ENCODE measurements at regions not wholly inside any gene's neighbourhood (a gene's known extent, or its start where the extent isn't known, plus 50 kb on each side); places are given as distances from the start of the nearest gene placed in this dataset.

- H3K4ac ChIP-seq (ENCODE audit: low read depth, low read length): no peak overlapping the region
- no peak for ATAC-seq (ENCODE audit: low read depth)
- no peak overlapping the region for H2AK9ac ChIP-seq (replicated peaks; ENCODE audit: low read depth, low read length, poor library complexity)
- no peak overlapping the region for H2BK5ac ChIP-seq (ENCODE audit: low read depth, low read length, poor library complexity, severe bottlenecking)
- no peaks in the 10 kb centered on the region for H3K9me1 ChIP-seq (ENCODE audit: insufficient read depth, low read length)
- in situ Hi-C loops (cut with MboI; ENCODE audit: low sequenced_read_pairs): no loop called here
- H3K4me2 ChIP-seq (ENCODE audit: low read depth, low read length): no peak overlapping the region
- no peak for TF ChIP-seq CHD1 (IDR thresholded peaks at IDR 0.05; ENCODE audit: low read depth, low read length)
- no peak for TF ChIP-seq POLR2A (IDR thresholded peaks at IDR 0.05; ENCODE audit: low read depth, low read length)
- TF ChIP-seq USF2 (IDR thresholded peaks at IDR 0.05; ENCODE audit: low read depth, low read length): no peak
- no peak for TF ChIP-seq SMC3 (IDR thresholded peaks at IDR 0.05; ENCODE audit: low read depth, low read length)
- no peak for TF ChIP-seq MXI1 (IDR thresholded peaks at IDR 0.05; ENCODE audit: borderline replicate concordance, low read depth, low read length)
- no peak for TF ChIP-seq RFX5 (IDR thresholded peaks at IDR 0.05; ENCODE audit: low read depth, low read length)
- no peak for TF ChIP-seq ELK1 (IDR thresholded peaks at IDR 0.05; ENCODE audit: borderline replicate concordance, low read depth, low read length)
- no peak for TF ChIP-seq CEBPB (IDR thresholded peaks at IDR 0.05; ENCODE audit: low read depth, low read length)
- no peak for TF ChIP-seq MAFK (IDR thresholded peaks at IDR 0.05; ENCODE audit: low read depth, low read length)
- no peak for TF ChIP-seq RAD21 (IDR thresholded peaks at IDR 0.05; ENCODE audit: low read length)
- no peak for TF ChIP-seq CTCF (conservative IDR thresholded peaks at IDR 0.05; ENCODE audit: low read depth, low read length)
- TF ChIP-seq FOS (IDR thresholded peaks at IDR 0.05; ENCODE audit: low read depth, low read length): no peak
- no peak for TF ChIP-seq MAZ (IDR thresholded peaks at IDR 0.05; ENCODE audit: borderline replicate concordance, low read depth, low read length)
- no peaks in the 10 kb centered on the region for H3K27me3 ChIP-seq (ENCODE audit: control insufficient read depth, insufficient read depth, low read length)
- H3K9me3 ChIP-seq (ENCODE audit: control insufficient read depth, insufficient read depth, low read length): peaks cover 6% of the 10 kb centered on the region; the same call in 1 of the 2 replicates
- H3K23ac ChIP-seq (ENCODE audit: low read depth, low read length): no peak overlapping the region
- BruUV-seq (replicated peaks): no TSS peak
- no peak overlapping the region for H3K4me3 ChIP-seq (ENCODE audit: insufficient read depth, low read depth, low read length)
- H4K20me1 ChIP-seq (ENCODE audit: insufficient read depth, low read length): no peaks in the 10 kb centered on the region
- no peak overlapping the region for H2AK5ac ChIP-seq (ENCODE audit: low read depth, low read length)
- H4K5ac ChIP-seq (ENCODE audit: low read depth, low read length): no peak overlapping the region
- H3K27ac ChIP-seq (ENCODE audit: insufficient read depth, low read length): no peak overlapping the region
- POLR2A ChIA-PET (ENCODE audit: unreplicated experiment): no interaction called here
- H3K9ac ChIP-seq (ENCODE audit: low read depth, low read length): no peak overlapping the region
- H3K18ac ChIP-seq (ENCODE audit: low read depth, low read length): no peak overlapping the region
- dilution Hi-C loops (cut with HindIII; ENCODE audit: low sequenced_read_pairs, unreplicated experiment): no loop called here
- H3K56ac ChIP-seq (ENCODE audit: extremely low read depth, insufficient read depth, low read length): no peak overlapping the region
- no peaks in the 10 kb centered on the region for H3K36me3 ChIP-seq (ENCODE audit: control insufficient read depth, insufficient read depth, low read length)
- H2BK15ac ChIP-seq (ENCODE audit: low read depth, low read length): no peak overlapping the region
- no peak for DNase-seq
- H4K8ac ChIP-seq (ENCODE audit: low read depth in 2 of 2, low read length in 2 of 2): no peak overlapping the region
- CTCF ChIA-PET: no interaction called here
- no peak overlapping the region for H2BK120ac ChIP-seq (ENCODE audit: low read depth, low read length)
- intact Hi-C loops (cut with micrococcal nuclease): no loop called here
- no peaks in the 10 kb centered on the region for H3K4me1 ChIP-seq (ENCODE audit: control insufficient read depth, insufficient read depth, low read length)
- no peak overlapping the region for H3K14ac ChIP-seq (replicated peaks; ENCODE audit: low read depth, low read length)
- no peaks in the 10 kb centered on the region for H3K79me1 ChIP-seq (ENCODE audit: low read depth in 1 of 2, low read length in 2 of 2)
- no CpG with 5 or more reads among the region's 11 CpGs for WGBS, 2 experiments (ENCODE audit: extremely low coverage in 2 of 2, insufficient read length in 1 of 2)
- no peak overlapping the region for H2BK20ac ChIP-seq (ENCODE audit: low read depth, low read length)
- H2AFZ ChIP-seq (replicated peaks; ENCODE audit: low read length, poor library complexity): no peak overlapping the region
- no peak overlapping the region for H4K91ac ChIP-seq (ENCODE audit: insufficient read depth, low read depth, low read length)
These were observed 662.4 kb upstream of the PTPRD start for GRCh38 chr9:11275158-11275695.

Data from IMR-90 (cell line).